Type B pancreatic cell (in vitro differentiated cells): ENCODE measurements at regions not wholly inside any gene's neighbourhood (a gene's known extent, or its start where the extent isn't known, plus 50 kb on each side); places are given as distances from the start of the nearest gene placed in this dataset.
"Not testable (repeated sequence)": the region's sequence is repeated elsewhere in the genome, so short reads cannot be mapped to it uniquely, and the experiment has no call there.

ENCODE experiments used
- DNase-seq: peaks from one replicate; pipeline ENCODE4 v3.0.0; 2021; ENCODE audit warnings: mixed read lengths; ENCODE audit not compliant: unreplicated experiment; ENCODE audit errors: extremely low spot score
- H3K27ac Mint-ChIP-seq: 2 replicates; pipeline ENCODE4 v1.8.0; 2021; ENCODE audit warnings: mild to moderate bottlenecking, mixed read lengths
- H3K27me3 Mint-ChIP-seq: 2 replicates; pipeline ENCODE4 v1.8.0; 2021; ENCODE audit warnings: mixed read lengths
- H3K36me3 Mint-ChIP-seq: 2 replicates; pipeline ENCODE4 v1.8.0; 2021; ENCODE audit warnings: mixed read lengths
- H3K4me1 Mint-ChIP-seq: one replicate; pipeline ENCODE4 v1.8.0; 2021; ENCODE audit warnings: mixed read lengths; ENCODE audit not compliant: unreplicated experiment
- H3K4me3 Mint-ChIP-seq: 2 replicates; pipeline ENCODE4 v1.8.0; 2021; ENCODE audit warnings: mild to moderate bottlenecking, mixed read lengths
- H3K9me3 Mint-ChIP-seq: 2 replicates; pipeline ENCODE4 v1.8.0; 2021; ENCODE audit warnings: mixed read lengths
- TF ChIP-seq, protein P1 (sequence below): fragments of 200-600 bp; sonication (generic); conservative IDR thresholded peaks from 2 replicates; pipeline ENCODE4 v1.5.0; 2021; ENCODE audit warnings: antibody characterized with exemption, mild to moderate bottlenecking

DNA sequence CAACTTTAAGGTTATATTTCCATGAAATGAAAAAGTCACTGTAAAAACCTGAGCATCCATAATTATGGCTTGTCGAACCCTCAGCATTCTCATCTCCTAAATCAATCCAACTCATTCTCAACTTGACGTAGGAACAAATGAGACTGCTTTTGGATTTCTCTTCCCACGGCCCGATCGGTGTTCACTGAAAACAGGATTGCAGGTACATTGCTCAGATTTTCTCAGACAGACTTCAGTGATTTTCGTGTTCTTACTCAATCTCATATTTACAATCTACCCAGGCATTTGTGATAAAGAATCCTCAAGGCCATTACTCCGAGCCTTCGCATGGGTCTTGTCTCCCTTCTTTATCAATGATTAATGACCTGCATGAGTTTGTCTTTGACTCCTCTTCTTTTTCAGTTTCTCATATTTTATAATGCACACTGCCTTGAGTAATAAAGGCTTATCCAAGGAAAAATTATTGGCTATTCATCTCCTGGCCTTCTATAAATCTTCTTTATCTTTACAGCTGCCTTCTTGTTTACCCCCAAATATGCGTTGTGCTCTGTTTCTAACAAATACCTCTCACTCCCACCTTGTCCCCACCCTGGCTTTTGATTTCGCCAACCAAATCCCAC lies 90.4 kb upstream of the MYO3A start:
- Mint-ChIP-seq H3K4me3 (no peak overlapping the region), H3K27me3 (peaks cover 3% of the 10 kb centered on the region), H3K36me3 (no peaks in the 10 kb centered on the region), H3K4me1 (no peaks in the 10 kb centered on the region), H3K27ac (no peak overlapping the region), H3K9me3 (no peaks in the 10 kb centered on the region)
- DNase-seq: no peak
- TF ChIP-seq, protein P1, sequence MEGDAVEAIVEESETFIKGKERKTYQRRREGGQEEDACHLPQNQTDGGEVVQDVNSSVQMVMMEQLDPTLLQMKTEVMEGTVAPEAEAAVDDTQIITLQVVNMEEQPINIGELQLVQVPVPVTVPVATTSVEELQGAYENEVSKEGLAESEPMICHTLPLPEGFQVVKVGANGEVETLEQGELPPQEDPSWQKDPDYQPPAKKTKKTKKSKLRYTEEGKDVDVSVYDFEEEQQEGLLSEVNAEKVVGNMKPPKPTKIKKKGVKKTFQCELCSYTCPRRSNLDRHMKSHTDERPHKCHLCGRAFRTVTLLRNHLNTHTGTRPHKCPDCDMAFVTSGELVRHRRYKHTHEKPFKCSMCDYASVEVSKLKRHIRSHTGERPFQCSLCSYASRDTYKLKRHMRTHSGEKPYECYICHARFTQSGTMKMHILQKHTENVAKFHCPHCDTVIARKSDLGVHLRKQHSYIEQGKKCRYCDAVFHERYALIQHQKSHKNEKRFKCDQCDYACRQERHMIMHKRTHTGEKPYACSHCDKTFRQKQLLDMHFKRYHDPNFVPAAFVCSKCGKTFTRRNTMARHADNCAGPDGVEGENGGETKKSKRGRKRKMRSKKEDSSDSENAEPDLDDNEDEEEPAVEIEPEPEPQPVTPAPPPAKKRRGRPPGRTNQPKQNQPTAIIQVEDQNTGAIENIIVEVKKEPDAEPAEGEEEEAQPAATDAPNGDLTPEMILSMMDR: no peak

DNA sequence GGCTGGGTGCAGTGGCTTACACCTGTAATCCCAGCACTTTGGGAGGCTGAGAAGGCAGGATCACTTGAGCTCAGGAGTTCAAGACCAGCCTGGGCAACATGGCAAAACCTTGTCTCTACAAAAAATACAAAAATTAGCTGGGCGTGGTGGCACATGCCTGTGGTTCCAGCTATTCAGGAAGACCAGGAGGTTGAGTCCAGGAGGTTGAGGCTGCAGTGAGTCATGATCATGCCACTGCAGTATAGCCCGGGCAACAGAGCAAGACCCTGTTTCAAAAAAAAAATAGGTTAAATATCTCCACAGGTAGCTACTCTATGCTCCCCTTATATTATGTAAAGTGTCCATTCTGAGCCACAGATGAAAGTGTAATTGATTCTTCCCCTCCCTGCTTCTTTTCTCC lies 89.3 kb upstream of the MYO3A start:
- DNase-seq, H3K4me3 Mint-ChIP-seq, H3K9me3 Mint-ChIP-seq, H3K4me1 Mint-ChIP-seq, H3K27me3 Mint-ChIP-seq, H3K36me3 Mint-ChIP-seq, H3K27ac Mint-ChIP-seq: not testable (repeated sequence)

GRCh38 chr10:25849268-25849667 lies 84.8 kb upstream of the MYO3A start:
- Mint-ChIP-seq H3K4me3 (no peak overlapping the region), H3K27me3 (peaks cover 20% of the 10 kb centered on the region), H3K9me3 (no peaks in the 10 kb centered on the region), H3K4me1 (peaks cover 4% of the 10 kb centered on the region), H3K27ac (no peak overlapping the region), H3K36me3 (no peaks in the 10 kb centered on the region)
- TF ChIP-seq, protein P1: no peak
- DNase-seq: no peak

- H3K9me3 Mint-ChIP-seq: no peaks in the 10 kb centered on the region
- H3K27ac Mint-ChIP-seq: no peak overlapping the region
- peaks cover 4% of the 10 kb centered on the region for H3K4me1 Mint-ChIP-seq
- peaks cover 20% of the 10 kb centered on the region for H3K27me3 Mint-ChIP-seq
- H3K4me3 Mint-ChIP-seq: no peak overlapping the region
- TF ChIP-seq, protein P1: no peak
- DNase-seq: no peak
- no peaks in the 10 kb centered on the region for H3K36me3 Mint-ChIP-seq
These were observed 84.0 kb upstream of the MYO3A start for GRCh38 chr10:25849988-25850387.

- peaks cover 20% of the 10 kb centered on the region for H3K27me3 Mint-ChIP-seq
- no peaks in the 10 kb centered on the region for H3K36me3 Mint-ChIP-seq
- H3K27ac Mint-ChIP-seq: no peak overlapping the region
- TF ChIP-seq, protein P1: no peak
- no peak overlapping the region for H3K4me3 Mint-ChIP-seq
- H3K9me3 Mint-ChIP-seq: no peaks in the 10 kb centered on the region
- peaks cover 8% of the 10 kb centered on the region for H3K4me1 Mint-ChIP-seq
- DNase-seq: no peak
These were observed 82.5 kb upstream of the MYO3A start for GRCh38 chr10:25851548-25851947.

DNA sequence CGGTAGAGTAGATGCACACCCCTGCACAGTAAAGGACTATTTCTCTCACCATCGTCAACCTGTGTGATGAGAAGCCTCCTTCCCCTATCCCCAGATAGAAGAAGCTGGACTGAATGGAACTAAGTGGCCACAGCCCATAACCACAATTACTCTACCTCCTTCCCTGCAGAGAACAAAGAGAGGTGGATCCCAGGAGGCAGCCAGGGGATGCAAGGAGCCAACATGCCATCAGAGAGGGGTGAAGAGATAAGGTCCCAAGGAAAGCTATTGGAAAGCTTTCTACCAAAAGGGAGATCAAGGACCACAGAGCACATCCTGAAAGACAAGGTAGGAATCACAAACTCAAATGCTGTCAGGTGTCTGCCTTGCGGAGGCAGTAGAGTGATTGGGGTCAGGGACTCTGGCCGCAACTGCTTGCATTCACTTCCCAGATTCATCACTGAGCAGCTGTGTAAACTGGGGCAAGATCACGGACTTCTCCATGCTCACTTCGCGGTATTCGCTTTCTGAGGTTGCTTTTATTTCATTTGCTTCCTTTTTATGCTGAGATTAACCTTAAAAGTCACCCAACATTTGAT lies 81.6 kb upstream of the MYO3A start:
- no peak overlapping the region for H3K27ac Mint-ChIP-seq
- H3K4me3 Mint-ChIP-seq: no peak overlapping the region
- H3K9me3 Mint-ChIP-seq: no peaks in the 10 kb centered on the region
- H3K27me3 Mint-ChIP-seq: peaks cover 20% of the 10 kb centered on the region
- TF ChIP-seq, protein P1: no peak
- H3K4me1 Mint-ChIP-seq: peaks cover 8% of the 10 kb centered on the region
- DNase-seq: no peak
- H3K36me3 Mint-ChIP-seq: no peaks in the 10 kb centered on the region
